ENCODE measurements at regions not wholly inside any gene's neighbourhood (a gene's known extent, or its start where the extent isn't known, plus 50 kb on each side); places are given as distances from the start of the nearest gene placed in this dataset.

- H3K4me2 ChIP-seq = no peak overlapping the region
- H3K4me1 ChIP-seq (replicated peaks; ENCODE audit: insufficient read depth) = no peaks in the 10 kb centered on the region
- DNase-seq = no peak
- H3K27me3 ChIP-seq (ENCODE audit: insufficient read depth, low read depth) = peaks cover 92% of the 10 kb centered on the region
- H3K27ac ChIP-seq = no peak overlapping the region
- H3K4me3 ChIP-seq = no peak overlapping the region
- H3K9me3 ChIP-seq (ENCODE audit: insufficient read depth, low read depth) = no peaks in the 10 kb centered on the region
- ChIA-PET CTCF (no interaction called here), POLR2A (ENCODE audit: unreplicated experiment) (no interaction called here)
- BruUV-seq (replicated peaks) = no TSS peak
- H4K20me1 ChIP-seq (ENCODE audit: insufficient read depth) = no peaks in the 10 kb centered on the region
- no peaks in the 10 kb centered on the region for H3K9me2 ChIP-seq (ENCODE audit: insufficient read depth)
- no peaks in the 10 kb centered on the region for H3K36me3 ChIP-seq (ENCODE audit: low read depth)
- no peaks in the 10 kb centered on the region for H3K79me2 ChIP-seq (ENCODE audit: low read depth)
- TF ChIP-seq, protein P1, sequence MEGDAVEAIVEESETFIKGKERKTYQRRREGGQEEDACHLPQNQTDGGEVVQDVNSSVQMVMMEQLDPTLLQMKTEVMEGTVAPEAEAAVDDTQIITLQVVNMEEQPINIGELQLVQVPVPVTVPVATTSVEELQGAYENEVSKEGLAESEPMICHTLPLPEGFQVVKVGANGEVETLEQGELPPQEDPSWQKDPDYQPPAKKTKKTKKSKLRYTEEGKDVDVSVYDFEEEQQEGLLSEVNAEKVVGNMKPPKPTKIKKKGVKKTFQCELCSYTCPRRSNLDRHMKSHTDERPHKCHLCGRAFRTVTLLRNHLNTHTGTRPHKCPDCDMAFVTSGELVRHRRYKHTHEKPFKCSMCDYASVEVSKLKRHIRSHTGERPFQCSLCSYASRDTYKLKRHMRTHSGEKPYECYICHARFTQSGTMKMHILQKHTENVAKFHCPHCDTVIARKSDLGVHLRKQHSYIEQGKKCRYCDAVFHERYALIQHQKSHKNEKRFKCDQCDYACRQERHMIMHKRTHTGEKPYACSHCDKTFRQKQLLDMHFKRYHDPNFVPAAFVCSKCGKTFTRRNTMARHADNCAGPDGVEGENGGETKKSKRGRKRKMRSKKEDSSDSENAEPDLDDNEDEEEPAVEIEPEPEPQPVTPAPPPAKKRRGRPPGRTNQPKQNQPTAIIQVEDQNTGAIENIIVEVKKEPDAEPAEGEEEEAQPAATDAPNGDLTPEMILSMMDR (conservative IDR thresholded peaks at IDR 0.05) = no peak
- TF ChIP-seq EZH2 (IDR thresholded peaks at IDR 0.05; ENCODE audit: low read depth) = no peak
- H3F3A ChIP-seq (ENCODE audit: insufficient read depth, low read depth) = no peaks in the 10 kb centered on the region
- intact Hi-C loops (cut with micrococcal nuclease; ENCODE audit: unreplicated experiment) = no loop called here
- no peak overlapping the region for H2AFZ ChIP-seq
Observed at GRCh38 chr12:34376133-34376799, 354.0 kb downstream of the ALG10 start.

DNA sequence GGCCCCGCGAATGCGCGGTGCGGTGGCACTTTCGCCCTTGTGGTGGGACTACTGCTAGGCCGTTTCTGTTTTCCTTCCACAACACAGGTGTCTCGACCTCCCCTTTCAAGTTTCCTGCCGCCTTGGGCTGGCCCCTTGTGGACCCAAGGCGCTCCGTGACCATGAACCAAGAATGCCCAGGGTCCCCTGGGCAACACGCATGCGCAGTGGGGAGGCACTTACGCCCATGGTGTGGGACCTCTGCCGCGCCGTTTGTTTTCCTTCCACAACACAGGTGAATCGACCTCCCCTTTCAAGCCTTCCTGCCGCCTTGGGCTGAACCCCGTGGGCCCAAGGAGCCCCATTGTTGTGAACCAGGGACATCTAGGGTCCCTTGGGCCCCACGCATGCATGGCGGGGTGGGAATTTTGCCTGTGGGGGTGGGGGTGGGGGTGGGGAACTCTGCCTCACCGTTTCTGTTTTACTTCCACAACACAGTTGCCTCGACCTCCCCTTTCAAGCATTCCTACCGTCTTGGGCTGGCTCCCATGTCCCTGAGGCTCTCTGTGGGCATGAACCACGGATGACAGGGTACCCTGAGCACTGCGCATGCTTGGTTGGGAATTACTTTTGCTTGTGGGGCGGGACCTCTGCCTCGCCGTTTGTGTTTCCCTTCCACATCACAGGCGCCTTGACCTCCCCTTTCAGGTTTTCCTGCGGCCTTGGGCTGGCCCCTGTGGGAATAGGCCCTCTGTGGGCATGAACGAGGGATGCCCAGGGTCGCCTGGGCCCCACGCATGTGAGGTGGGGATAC is 355.1 kb downstream of the ALG10 start:
- Histone ChIP-seq H3K79me2 (ENCODE audit: low read depth) (no peaks in the 10 kb centered on the region), H3K27me3 (ENCODE audit: insufficient read depth, low read depth) (peaks cover 92% of the 10 kb centered on the region), H3K4me1 (replicated peaks; ENCODE audit: insufficient read depth) (no peaks in the 10 kb centered on the region), H3K9me3 (ENCODE audit: insufficient read depth, low read depth) (no peaks in the 10 kb centered on the region), H3K36me3 (ENCODE audit: low read depth) (no peaks in the 10 kb centered on the region), H3F3A (ENCODE audit: insufficient read depth, low read depth) (no peaks in the 10 kb centered on the region), H3K4me3 (no peak overlapping the region), H3K9me2 (ENCODE audit: insufficient read depth) (no peaks in the 10 kb centered on the region), H3K27ac (no peak overlapping the region), H3K4me2 (no peak overlapping the region), H4K20me1 (ENCODE audit: insufficient read depth) (no peaks in the 10 kb centered on the region), H2AFZ (no peak overlapping the region)
- TF ChIP-seq, protein P1 (conservative IDR thresholded peaks at IDR 0.05) = no peak
- no peak for TF ChIP-seq EZH2 (IDR thresholded peaks at IDR 0.05; ENCODE audit: low read depth)
- intact Hi-C loops (cut with micrococcal nuclease; ENCODE audit: unreplicated experiment) = no loop called here
- DNase-seq = no peak
- BruUV-seq (replicated peaks) = no TSS peak
- ChIA-PET CTCF (no interaction called here), POLR2A (ENCODE audit: unreplicated experiment) (no interaction called here)

- H3K4me1 ChIP-seq (replicated peaks; ENCODE audit: insufficient read depth) = no peaks in the 10 kb centered on the region
- peak overlapping the region; percentile 18; the same call in 1 of the 2 replicates for H3K4me2 ChIP-seq
- no peaks in the 10 kb centered on the region for H3K79me2 ChIP-seq (ENCODE audit: low read depth)
- no peak for TF ChIP-seq EZH2 (IDR thresholded peaks at IDR 0.05; ENCODE audit: low read depth)
- TF ChIP-seq, protein P1 (conservative IDR thresholded peaks at IDR 0.05) = no peak
- H3K9me3 ChIP-seq (ENCODE audit: insufficient read depth, low read depth) = no peaks in the 10 kb centered on the region
- no peaks in the 10 kb centered on the region for H4K20me1 ChIP-seq (ENCODE audit: insufficient read depth)
- no peaks in the 10 kb centered on the region for H3K9me2 ChIP-seq (ENCODE audit: insufficient read depth)
- no TSS peak for BruUV-seq (replicated peaks)
- CTCF ChIA-PET = no interaction called here
- no peaks in the 10 kb centered on the region for H3K36me3 ChIP-seq (ENCODE audit: low read depth)
- H3K4me3 ChIP-seq = no peak overlapping the region
- no peak overlapping the region for H3K27ac ChIP-seq
- no peak overlapping the region for H2AFZ ChIP-seq
- no peaks in the 10 kb centered on the region for H3F3A ChIP-seq (ENCODE audit: insufficient read depth, low read depth)
- peaks cover 93% of the 10 kb centered on the region for H3K27me3 ChIP-seq (ENCODE audit: insufficient read depth, low read depth)
- POLR2A ChIA-PET (ENCODE audit: unreplicated experiment) = no interaction called here
- no peak for DNase-seq
- intact Hi-C loops (cut with micrococcal nuclease; ENCODE audit: unreplicated experiment) = no loop called here
Observed at GRCh38 chr12:34379142-34379541, 356.8 kb downstream of the ALG10 start.
